Activated naive CD4-positive, alpha-beta T cell treated with anti-CD3 and anti-CD28 coated beads, Interleukin-2, amount 50 U/mL, for 24 hours (primary cell): ENCODE measurements at regions not wholly inside any gene's neighbourhood (a gene's known extent, or its start where the extent isn't known, plus 50 kb on each side); places are given as distances from the start of the nearest gene placed in this dataset.
"Not testable (repeated sequence)": the region's sequence is repeated elsewhere in the genome, so short reads cannot be mapped to it uniquely, and the experiment has no call there.

Source experiments
- H3K27ac Mint-ChIP-seq: one replicate; pipeline ENCODE4 v1.8.0; 2021; ENCODE audit warnings: mild to moderate bottlenecking, mixed read lengths
- H3K27me3 Mint-ChIP-seq: one replicate; pipeline ENCODE4 v1.8.0; 2021; ENCODE audit warnings: mixed read lengths
- H3K36me3 Mint-ChIP-seq: one replicate; pipeline ENCODE4 v1.8.0; 2021; ENCODE audit warnings: mixed read lengths
- H3K4me1 Mint-ChIP-seq: one replicate; pipeline ENCODE4 v1.8.0; 2021; ENCODE audit warnings: mixed read lengths
- H3K4me3 Mint-ChIP-seq: one replicate; pipeline ENCODE4 v1.8.0; 2021; ENCODE audit warnings: mild to moderate bottlenecking, mixed read lengths
- H3K9me3 Mint-ChIP-seq: one replicate; pipeline ENCODE4 v1.8.0; 2021; ENCODE audit warnings: mixed read lengths

DNA sequence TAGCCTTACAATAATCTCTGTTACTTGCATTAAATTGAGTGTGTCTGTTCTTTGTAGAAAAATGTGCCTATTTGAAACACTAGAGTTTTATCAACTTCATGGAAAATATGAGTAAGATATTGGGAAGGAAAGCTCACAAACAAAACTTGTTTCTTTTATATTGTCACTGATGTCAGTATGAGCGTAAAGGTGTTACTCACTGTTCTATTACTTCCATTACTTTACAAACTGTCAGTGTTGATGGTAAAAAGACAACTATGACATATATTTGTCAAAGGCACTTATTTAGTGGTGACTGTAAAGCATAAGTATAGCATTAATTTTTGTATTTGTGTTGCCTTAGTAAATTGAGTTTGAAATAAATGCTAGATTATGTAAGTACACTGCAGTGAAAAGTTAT, 193.7 kb upstream of the FLRT2 start:
- no peak overlapping the region for H3K4me3 Mint-ChIP-seq
- H3K36me3 Mint-ChIP-seq = no peaks in the 10 kb centered on the region
- no peak overlapping the region for H3K27ac Mint-ChIP-seq
- no peaks in the 10 kb centered on the region for H3K4me1 Mint-ChIP-seq
- no peaks in the 10 kb centered on the region for H3K9me3 Mint-ChIP-seq
- no peaks in the 10 kb centered on the region for H3K27me3 Mint-ChIP-seq

DNA sequence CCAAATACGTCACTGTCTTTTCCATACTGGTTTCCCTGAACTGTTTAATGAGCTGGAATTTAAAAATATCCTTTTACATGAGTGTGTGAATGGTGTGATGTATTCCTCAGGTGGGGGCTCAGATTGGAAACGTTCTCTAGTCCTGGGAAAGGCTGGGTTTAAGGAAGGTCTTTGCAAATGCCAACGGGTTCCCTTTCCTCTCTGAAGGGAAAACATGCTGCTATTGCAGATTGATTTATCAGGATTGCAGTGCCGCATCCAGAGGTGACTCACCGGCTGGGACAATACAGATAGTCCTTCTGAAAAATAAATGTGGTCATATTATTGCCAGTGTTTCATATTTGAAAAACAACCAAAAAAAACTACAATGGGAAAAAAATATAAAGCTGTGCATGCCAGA, 193.1 kb upstream of the FLRT2 start:
- H3K36me3 Mint-ChIP-seq = no peaks in the 10 kb centered on the region
- no peak overlapping the region for H3K4me3 Mint-ChIP-seq
- no peaks in the 10 kb centered on the region for H3K9me3 Mint-ChIP-seq
- H3K27ac Mint-ChIP-seq = no peak overlapping the region
- H3K27me3 Mint-ChIP-seq = no peaks in the 10 kb centered on the region
- H3K4me1 Mint-ChIP-seq = no peaks in the 10 kb centered on the region

DNA sequence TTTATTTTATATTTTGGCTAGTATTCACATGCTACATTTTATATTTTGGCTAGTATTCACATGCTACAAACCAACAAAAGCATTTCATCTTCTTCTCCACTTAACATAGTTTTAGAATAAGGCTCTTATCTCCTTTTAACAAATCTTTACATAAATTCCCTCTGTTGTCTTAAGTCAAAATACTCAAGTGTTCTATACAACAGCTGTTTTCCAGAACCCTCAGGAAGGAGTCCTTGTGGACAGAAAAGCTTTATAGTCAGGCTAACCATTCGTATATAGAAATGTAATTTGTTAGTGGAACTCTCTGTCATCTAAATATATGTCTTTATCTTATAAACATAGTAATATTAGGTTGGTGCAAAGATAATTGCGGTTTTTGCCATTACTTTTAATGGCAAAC, 191.0 kb upstream of the FLRT2 start:
- Mint-ChIP-seq H3K4me1 (no peaks in the 10 kb centered on the region), H3K27me3 (no peaks in the 10 kb centered on the region), H3K36me3 (no peaks in the 10 kb centered on the region), H3K27ac (no peak overlapping the region), H3K4me3 (no peak overlapping the region), H3K9me3 (no peaks in the 10 kb centered on the region)

GRCh38 chr14:85342858-85343607, 186.9 kb upstream of the FLRT2 start:
- Mint-ChIP-seq H3K4me3 (no peak overlapping the region), H3K4me1 (no peaks in the 10 kb centered on the region), H3K27ac (no peak overlapping the region), H3K27me3 (no peaks in the 10 kb centered on the region), H3K36me3 (no peaks in the 10 kb centered on the region), H3K9me3 (no peaks in the 10 kb centered on the region)

- Mint-ChIP-seq H3K9me3 (no peaks in the 10 kb centered on the region), H3K27ac (no peak overlapping the region), H3K36me3 (no peaks in the 10 kb centered on the region), H3K4me3 (no peak overlapping the region), H3K4me1 (no peaks in the 10 kb centered on the region), H3K27me3 (no peaks in the 10 kb centered on the region)
Measured at GRCh38 chr14:85344171-85344570, 185.8 kb upstream of the FLRT2 start.

GRCh38 chr14:85344847-85345570, 184.9 kb upstream of the FLRT2 start:
- H3K9me3 Mint-ChIP-seq = no peaks in the 10 kb centered on the region
- no peaks in the 10 kb centered on the region for H3K27me3 Mint-ChIP-seq
- no peaks in the 10 kb centered on the region for H3K36me3 Mint-ChIP-seq
- H3K4me3 Mint-ChIP-seq = no peak overlapping the region
- H3K27ac Mint-ChIP-seq = no peak overlapping the region
- H3K4me1 Mint-ChIP-seq = no peaks in the 10 kb centered on the region

- Mint-ChIP-seq H3K27ac (no peak overlapping the region), H3K9me3 (peaks cover 5% of the 10 kb centered on the region), H3K4me3 (no peak overlapping the region), H3K27me3 (no peaks in the 10 kb centered on the region), H3K4me1 (no peaks in the 10 kb centered on the region), H3K36me3 (peaks cover 3% of the 10 kb centered on the region)
Measured at GRCh38 chr14:85350667-85351066, 179.3 kb upstream of the FLRT2 start.

GRCh38 chr14:85352588-85352987, 177.4 kb upstream of the FLRT2 start:
- H3K27me3 Mint-ChIP-seq, H3K27ac Mint-ChIP-seq, H3K36me3 Mint-ChIP-seq, H3K9me3 Mint-ChIP-seq, H3K4me1 Mint-ChIP-seq, H3K4me3 Mint-ChIP-seq: not testable (repeated sequence)

DNA sequence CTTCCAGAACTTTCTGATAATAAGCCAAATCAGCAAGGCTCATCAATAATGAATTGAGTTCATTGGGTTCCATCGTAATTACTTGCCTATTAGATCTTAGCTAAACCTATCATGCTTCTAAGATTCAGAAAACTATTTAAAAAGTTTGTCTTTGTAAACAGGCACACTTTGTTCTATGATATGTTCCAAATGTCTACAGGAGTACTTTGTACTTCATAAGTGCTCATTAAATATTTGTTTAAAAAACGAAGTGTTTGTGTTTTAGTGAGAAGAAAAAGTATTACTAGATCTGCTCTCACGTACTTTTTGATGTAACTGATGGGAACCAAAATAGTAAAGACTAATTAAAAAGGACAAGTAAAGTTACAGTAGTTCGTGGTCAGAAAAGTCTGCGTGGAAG, 172.8 kb upstream of the FLRT2 start:
- Mint-ChIP-seq H3K4me3 (no peak overlapping the region), H3K27me3 (no peaks in the 10 kb centered on the region), H3K9me3 (peaks cover 5% of the 10 kb centered on the region), H3K4me1 (no peaks in the 10 kb centered on the region), H3K27ac (no peak overlapping the region), H3K36me3 (peaks cover 3% of the 10 kb centered on the region)

GRCh38 chr14:85358136-85358785, 171.7 kb upstream of the FLRT2 start:
- Mint-ChIP-seq H3K9me3 (peaks cover 5% of the 10 kb centered on the region), H3K4me1 (no peaks in the 10 kb centered on the region), H3K36me3 (peaks cover 3% of the 10 kb centered on the region), H3K27me3 (no peaks in the 10 kb centered on the region), H3K27ac (no peak overlapping the region), H3K4me3 (no peak overlapping the region)

- H3K27me3 Mint-ChIP-seq = no peaks in the 10 kb centered on the region
- H3K4me1 Mint-ChIP-seq = no peaks in the 10 kb centered on the region
- no peak overlapping the region for H3K27ac Mint-ChIP-seq
- H3K36me3 Mint-ChIP-seq = no peaks in the 10 kb centered on the region
- no peaks in the 10 kb centered on the region for H3K9me3 Mint-ChIP-seq
- H3K4me3 Mint-ChIP-seq = no peak overlapping the region
Measured at GRCh38 chr14:85359505-85359904, 170.4 kb upstream of the FLRT2 start.

DNA sequence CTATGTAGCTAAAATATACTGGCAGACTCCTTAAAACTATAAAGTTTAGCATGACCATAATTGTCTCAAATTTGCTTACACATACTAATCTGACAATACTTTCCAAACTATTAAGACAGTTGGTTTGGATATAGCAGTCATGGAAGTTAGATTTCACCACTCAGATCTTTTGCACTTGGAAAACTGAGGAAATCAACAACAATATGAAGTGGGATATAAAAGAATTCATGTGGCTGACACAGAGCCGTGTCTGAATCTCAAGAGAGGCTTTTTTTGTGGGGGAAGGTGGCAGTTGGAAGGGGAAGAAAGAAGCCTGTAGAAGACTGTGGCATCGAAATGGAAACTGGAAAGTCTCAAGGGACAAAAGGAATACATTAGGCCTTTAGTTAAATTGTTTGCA, 166.6 kb upstream of the FLRT2 start:
- H3K36me3 Mint-ChIP-seq = no peaks in the 10 kb centered on the region
- no peaks in the 10 kb centered on the region for H3K27me3 Mint-ChIP-seq
- no peaks in the 10 kb centered on the region for H3K9me3 Mint-ChIP-seq
- H3K27ac Mint-ChIP-seq = no peak overlapping the region
- no peaks in the 10 kb centered on the region for H3K4me1 Mint-ChIP-seq
- no peak overlapping the region for H3K4me3 Mint-ChIP-seq

GRCh38 chr14:85366226-85366625, 163.7 kb upstream of the FLRT2 start:
- H3K4me3 Mint-ChIP-seq = no peak overlapping the region

DNA sequence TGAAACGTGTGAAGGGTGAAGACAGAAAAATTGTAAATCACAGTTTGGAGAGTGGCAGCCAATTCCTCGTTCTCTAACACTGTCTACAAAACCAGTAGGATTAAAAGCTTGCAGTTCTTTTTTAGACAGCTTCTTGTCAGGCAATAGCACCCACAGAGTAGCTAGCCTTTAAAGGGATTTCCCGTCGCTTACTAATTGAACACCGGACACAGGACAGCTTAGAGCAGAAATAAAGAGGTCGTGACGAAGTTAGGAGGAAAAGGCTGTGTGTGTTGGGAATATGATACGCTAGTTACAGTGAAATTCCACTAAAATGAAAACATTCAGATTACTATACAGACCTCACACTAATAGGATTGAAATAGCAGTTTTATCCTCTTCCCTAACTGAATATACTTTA, 149.1 kb upstream of the FLRT2 start:
- Mint-ChIP-seq H3K36me3 (no peaks in the 10 kb centered on the region), H3K4me3 (no peak overlapping the region), H3K27me3 (no peaks in the 10 kb centered on the region), H3K9me3 (no peaks in the 10 kb centered on the region), H3K4me1 (no peaks in the 10 kb centered on the region), H3K27ac (no peak overlapping the region)

More at GRCh38 chr14:85366226-85366625, 163.7 kb upstream of the FLRT2 start:
- no peak overlapping the region for H3K27ac Mint-ChIP-seq
- no peaks in the 10 kb centered on the region for H3K27me3 Mint-ChIP-seq
- peaks cover 2% of the 10 kb centered on the region for H3K9me3 Mint-ChIP-seq
- H3K36me3 Mint-ChIP-seq = no peaks in the 10 kb centered on the region
- H3K4me1 Mint-ChIP-seq = no peaks in the 10 kb centered on the region

- Mint-ChIP-seq H3K4me3 (no peak overlapping the region), H3K27me3 (no peaks in the 10 kb centered on the region), H3K27ac (no peak overlapping the region), H3K4me1 (no peaks in the 10 kb centered on the region), H3K36me3 (no peaks in the 10 kb centered on the region), H3K9me3 (no peaks in the 10 kb centered on the region)
Measured at GRCh38 chr14:85382341-85382740, 147.6 kb upstream of the FLRT2 start.

DNA sequence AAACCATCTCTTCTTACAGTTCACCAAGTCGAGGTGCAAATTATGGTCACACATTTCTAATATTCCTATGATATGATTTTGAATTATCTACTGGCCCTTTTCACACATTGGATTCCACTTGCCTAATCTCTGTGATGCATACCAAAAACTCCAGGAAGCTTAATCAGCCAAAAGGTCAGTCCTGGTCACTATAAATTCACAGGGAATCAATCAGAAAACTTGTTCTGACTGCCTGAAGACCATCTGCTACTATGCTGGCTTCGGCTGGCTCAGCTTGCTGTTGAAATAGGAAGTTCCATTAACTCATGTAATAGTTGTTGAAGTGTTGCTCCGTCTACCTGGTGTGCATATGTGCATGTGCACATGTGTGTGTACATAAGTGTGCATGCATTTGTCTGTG, 142.8 kb upstream of the FLRT2 start:
- H3K4me1 Mint-ChIP-seq = no peaks in the 10 kb centered on the region

More for the DNA sequence above, 142.8 kb upstream of the FLRT2 start:
- Mint-ChIP-seq H3K27ac (no peak overlapping the region), H3K9me3 (no peaks in the 10 kb centered on the region), H3K27me3 (no peaks in the 10 kb centered on the region), H3K4me3 (no peak overlapping the region), H3K36me3 (no peaks in the 10 kb centered on the region)
